IMR-90 (cell line): ENCODE measurements at regions not wholly inside any gene's neighbourhood (a gene's known extent, or its start where the extent isn't known, plus 50 kb on each side); places are given as distances from the start of the nearest gene placed in this dataset.

Experiments used
- BHLHE40 ChIP-seq: fragments of 150-350 bp; IDR thresholded peaks from 2 replicates; pipeline ENCODE4 v1.6.1; 2016; ENCODE audit warnings: mild to moderate bottlenecking, low read depth, low read length
- CHD1 ChIP-seq: IDR thresholded peaks from 2 replicates; pipeline ENCODE4 v1.6.1; 2012; ENCODE audit warnings: low read depth, low read length, improper control_type of control experiment
- CTCF ChIP-seq: conservative IDR thresholded peaks from 2 replicates; pipeline ENCODE4 v1.5.1; 2012; ENCODE audit warnings: mild to moderate bottlenecking, low read depth, low read length, improper control_type of control experiment
- MAFK ChIP-seq: IDR thresholded peaks from 2 replicates; pipeline ENCODE4 v1.6.1; 2012; ENCODE audit warnings: low read depth, low read length, improper control_type of control experiment
- MAZ ChIP-seq: IDR thresholded peaks from 2 replicates; pipeline ENCODE4 v1.6.1; 2012; ENCODE audit warnings: low read depth, mild to moderate bottlenecking, low read length, improper control_type of control experiment, moderate library complexity, borderline replicate concordance
- NFE2L2 ChIP-seq: fragments of 150-350 bp; IDR thresholded peaks from 2 replicates; pipeline ENCODE4 v1.6.1; 2016; ENCODE audit warnings: low read depth, mild to moderate bottlenecking, low read length
- POLR2A ChIP-seq: IDR thresholded peaks from 2 replicates; pipeline ENCODE4 v1.6.1; 2012; ENCODE audit warnings: mild to moderate bottlenecking, low read depth, low read length
- RAD21 ChIP-seq: IDR thresholded peaks from 2 replicates; pipeline ENCODE4 v1.6.1; 2012; ENCODE audit warnings: low read length, improper control_type of control experiment
- RFX5 ChIP-seq: IDR thresholded peaks from 2 replicates; pipeline ENCODE4 v1.8.0; 2012; ENCODE audit warnings: low read depth, mild to moderate bottlenecking, low read length, moderate library complexity
- USF2 ChIP-seq: fragments of 150-350 bp; IDR thresholded peaks from 2 replicates; pipeline ENCODE4 v1.6.1; 2017; ENCODE audit warnings: mild to moderate bottlenecking, antibody characterized with exemption, low read length, low read depth

GRCh38 chr2:34037886-34038285 is 438.8 kb upstream of the FAM98A start:
- no peak for TF ChIP-seq CTCF
- TF ChIP-seq MAZ: no peak
- no peak for TF ChIP-seq POLR2A
- no peak for TF ChIP-seq BHLHE40
- TF ChIP-seq RFX5: no peak
- TF ChIP-seq RAD21: no peak
- TF ChIP-seq USF2: no peak
- TF ChIP-seq CHD1: no peak
- TF ChIP-seq NFE2L2: no peak
- no peak for TF ChIP-seq MAFK
